ENCODE measurements at regions not wholly inside any gene's neighbourhood (a gene's known extent, or its start where the extent isn't known, plus 50 kb on each side); places are given as distances from the start of the nearest gene placed in this dataset.
"Not testable (repeated sequence)": the region's sequence is repeated elsewhere in the genome, so short reads cannot be mapped to it uniquely, and the experiment has no call there.

- Histone ChIP-seq H3K9ac (ENCODE audit: insufficient read length, low read depth) (no peak overlapping the region), H3K4me3 (ENCODE audit: insufficient read length, low read depth) (no peak overlapping the region), H3K4me1 (ENCODE audit: insufficient read depth, insufficient read length) (no peaks in the 10 kb centered on the region), H3K27me3 (ENCODE audit: insufficient read depth, insufficient read length) (no peaks in the 10 kb centered on the region), H3K36me3 (ENCODE audit: insufficient read depth, insufficient read length, low read length) (no peaks in the 10 kb centered on the region), H3K9me3 (ENCODE audit: insufficient read depth, low read length) (no peaks in the 10 kb centered on the region)
- DNase-seq (ENCODE audit: low read depth, low spot score), result no peak
- TF ChIP-seq SUZ12 (IDR thresholded peaks at IDR 0.05; ENCODE audit: extremely low read depth, insufficient read depth, insufficient read length) (no peak), YY1 (IDR thresholded peaks at IDR 0.05; ENCODE audit: insufficient read depth, insufficient read length) (no peak), ZNF274 (IDR thresholded peaks at IDR 0.05; ENCODE audit: low read depth, low read length) (no peak)
These were observed 147.5 kb upstream of the TACR3 start for GRCh38 chr4:103867311-103867710.

DNA sequence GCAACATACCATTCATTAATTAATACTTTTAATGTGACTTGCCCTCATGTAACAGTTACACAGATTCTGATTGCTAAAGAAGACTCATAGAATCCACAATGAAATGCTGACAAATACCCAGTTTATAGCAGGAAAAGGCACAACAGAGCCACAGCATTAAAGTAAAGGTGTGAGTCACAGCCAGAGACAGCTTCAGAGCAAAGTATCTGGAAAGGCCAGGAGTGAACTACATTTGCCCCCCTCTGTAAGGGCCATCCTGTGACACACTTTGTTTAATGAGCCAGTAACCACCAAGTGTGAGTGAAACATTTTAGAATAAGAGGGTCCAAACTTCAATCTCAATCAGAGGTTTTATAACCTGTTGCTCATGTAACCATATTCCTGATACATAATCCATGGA lies 133.8 kb upstream of the TACR3 start:
- Histone ChIP-seq H3K9me3 (ENCODE audit: insufficient read depth, low read length) (no peaks in the 10 kb centered on the region), H3K27me3 (ENCODE audit: insufficient read depth, insufficient read length) (no peaks in the 10 kb centered on the region), H3K9ac (ENCODE audit: insufficient read length, low read depth) (no peak overlapping the region), H3K36me3 (ENCODE audit: insufficient read depth, insufficient read length, low read length) (no peaks in the 10 kb centered on the region), H3K4me3 (ENCODE audit: insufficient read length, low read depth) (no peak overlapping the region), H3K4me1 (ENCODE audit: insufficient read depth, insufficient read length) (no peaks in the 10 kb centered on the region)
- DNase-seq (ENCODE audit: low read depth, low spot score), result no peak
- TF ChIP-seq YY1 (IDR thresholded peaks at IDR 0.05; ENCODE audit: insufficient read depth, insufficient read length) (no peak), ZNF274 (IDR thresholded peaks at IDR 0.05; ENCODE audit: low read depth, low read length) (no peak), SUZ12 (IDR thresholded peaks at IDR 0.05; ENCODE audit: extremely low read depth, insufficient read depth, insufficient read length) (no peak)

DNA sequence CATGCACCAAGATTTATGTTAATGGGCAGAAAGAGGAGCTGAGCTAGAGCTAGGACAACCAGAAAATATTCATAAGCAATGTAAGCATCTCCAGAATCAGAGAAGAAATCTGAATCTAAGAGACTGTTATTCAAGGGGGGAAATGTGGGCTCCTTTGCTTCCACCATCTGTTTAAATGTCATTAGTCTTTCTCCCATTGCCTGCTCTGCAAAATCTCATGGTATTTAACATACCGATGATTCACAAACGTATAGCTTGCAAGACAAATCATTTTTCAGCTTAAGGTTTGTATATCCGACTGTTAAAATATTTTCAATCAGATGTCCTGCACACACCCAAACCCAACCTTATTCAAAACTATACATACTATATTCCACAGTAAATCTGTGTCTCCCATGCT lies 133.4 kb upstream of the TACR3 start:
- Histone ChIP-seq H3K36me3 (ENCODE audit: insufficient read depth, insufficient read length, low read length) (no peaks in the 10 kb centered on the region), H3K9ac (ENCODE audit: insufficient read length, low read depth) (no peak overlapping the region), H3K4me3 (ENCODE audit: insufficient read length, low read depth) (no peak overlapping the region), H3K4me1 (ENCODE audit: insufficient read depth, insufficient read length) (no peaks in the 10 kb centered on the region), H3K9me3 (ENCODE audit: insufficient read depth, low read length) (no peaks in the 10 kb centered on the region), H3K27me3 (ENCODE audit: insufficient read depth, insufficient read length) (no peaks in the 10 kb centered on the region)
- DNase-seq (ENCODE audit: low read depth, low spot score), result no peak
- no peak for TF ChIP-seq ZNF274 (IDR thresholded peaks at IDR 0.05; ENCODE audit: low read depth, low read length)
- TF ChIP-seq SUZ12 (IDR thresholded peaks at IDR 0.05; ENCODE audit: extremely low read depth, insufficient read depth, insufficient read length), result no peak
- no peak for TF ChIP-seq YY1 (IDR thresholded peaks at IDR 0.05; ENCODE audit: insufficient read depth, insufficient read length)

DNA sequence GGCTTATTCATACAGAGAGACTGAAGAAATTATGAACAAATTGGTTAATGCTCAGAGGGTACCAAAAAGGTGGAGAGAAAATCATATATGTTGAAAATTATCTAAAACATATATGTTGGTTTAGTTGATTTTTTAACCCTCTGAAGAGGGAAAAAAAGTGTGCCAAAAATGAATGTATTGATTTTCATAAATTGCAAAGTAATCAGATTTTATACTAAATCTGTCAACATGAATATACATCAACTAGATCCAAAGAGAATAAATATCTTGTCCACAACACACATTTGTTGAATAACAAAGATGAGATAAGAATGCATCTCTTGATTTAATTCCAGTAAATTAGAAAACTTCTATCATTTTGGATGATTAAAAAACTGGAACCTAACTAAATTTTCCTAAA lies 125.3 kb upstream of the TACR3 start:
- Histone ChIP-seq H3K9me3 (ENCODE audit: insufficient read depth, low read length) (no peaks in the 10 kb centered on the region), H3K36me3 (ENCODE audit: insufficient read depth, insufficient read length, low read length) (no peaks in the 10 kb centered on the region), H3K4me3 (ENCODE audit: insufficient read length, low read depth) (no peak overlapping the region), H3K9ac (ENCODE audit: insufficient read length, low read depth) (no peak overlapping the region), H3K4me1 (ENCODE audit: insufficient read depth, insufficient read length) (no peaks in the 10 kb centered on the region), H3K27me3 (ENCODE audit: insufficient read depth, insufficient read length) (no peaks in the 10 kb centered on the region)
- TF ChIP-seq YY1 (IDR thresholded peaks at IDR 0.05; ENCODE audit: insufficient read depth, insufficient read length), result no peak
- no peak for TF ChIP-seq ZNF274 (IDR thresholded peaks at IDR 0.05; ENCODE audit: low read depth, low read length)
- no peak for TF ChIP-seq SUZ12 (IDR thresholded peaks at IDR 0.05; ENCODE audit: extremely low read depth, insufficient read depth, insufficient read length)
- DNase-seq (ENCODE audit: low read depth, low spot score), result no peak

GRCh38 chr4:103842637-103843239 lies 123.0 kb upstream of the TACR3 start:
- Histone ChIP-seq H3K9ac (ENCODE audit: insufficient read length, low read depth) (no peak overlapping the region), H3K4me3 (ENCODE audit: insufficient read length, low read depth) (no peak overlapping the region), H3K27me3 (ENCODE audit: insufficient read depth, insufficient read length) (no peaks in the 10 kb centered on the region), H3K9me3 (ENCODE audit: insufficient read depth, low read length) (no peaks in the 10 kb centered on the region), H3K36me3 (ENCODE audit: insufficient read depth, insufficient read length, low read length) (no peaks in the 10 kb centered on the region), H3K4me1 (ENCODE audit: insufficient read depth, insufficient read length) (no peaks in the 10 kb centered on the region)
- TF ChIP-seq SUZ12 (IDR thresholded peaks at IDR 0.05; ENCODE audit: extremely low read depth, insufficient read depth, insufficient read length), result no peak
- no peak for DNase-seq (ENCODE audit: low read depth, low spot score)

DNA sequence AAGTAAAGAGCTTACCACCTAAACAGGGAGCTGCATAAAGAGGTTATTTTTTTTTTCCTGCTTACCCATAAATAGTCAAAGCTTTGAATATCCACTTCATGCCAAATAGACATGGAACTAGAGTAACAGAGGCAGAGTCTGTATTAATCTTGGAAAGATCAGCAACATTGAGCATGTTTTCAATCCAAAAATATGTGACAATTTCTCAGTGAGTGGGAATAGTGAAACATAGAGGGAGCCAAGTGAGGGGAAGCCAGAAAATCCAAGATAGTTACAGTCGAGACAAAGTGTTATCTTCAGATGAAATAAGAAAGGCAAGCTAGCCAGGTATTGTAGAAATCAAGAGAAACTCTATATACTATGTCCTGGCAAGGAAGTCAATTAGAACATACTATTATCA lies 122.3 kb upstream of the TACR3 start:
- Histone ChIP-seq H3K9ac (ENCODE audit: insufficient read length, low read depth) (no peak overlapping the region), H3K4me1 (ENCODE audit: insufficient read depth, insufficient read length) (no peaks in the 10 kb centered on the region), H3K27me3 (ENCODE audit: insufficient read depth, insufficient read length) (no peaks in the 10 kb centered on the region), H3K36me3 (ENCODE audit: insufficient read depth, insufficient read length, low read length) (no peaks in the 10 kb centered on the region), H3K4me3 (ENCODE audit: insufficient read length, low read depth) (no peak overlapping the region), H3K9me3 (ENCODE audit: insufficient read depth, low read length) (no peaks in the 10 kb centered on the region)
- no peak for TF ChIP-seq YY1 (IDR thresholded peaks at IDR 0.05; ENCODE audit: insufficient read depth, insufficient read length)
- TF ChIP-seq ZNF274 (IDR thresholded peaks at IDR 0.05; ENCODE audit: low read depth, low read length), result no peak
- no peak for TF ChIP-seq SUZ12 (IDR thresholded peaks at IDR 0.05; ENCODE audit: extremely low read depth, insufficient read depth, insufficient read length)
- DNase-seq (ENCODE audit: low read depth, low spot score), result no peak

DNA sequence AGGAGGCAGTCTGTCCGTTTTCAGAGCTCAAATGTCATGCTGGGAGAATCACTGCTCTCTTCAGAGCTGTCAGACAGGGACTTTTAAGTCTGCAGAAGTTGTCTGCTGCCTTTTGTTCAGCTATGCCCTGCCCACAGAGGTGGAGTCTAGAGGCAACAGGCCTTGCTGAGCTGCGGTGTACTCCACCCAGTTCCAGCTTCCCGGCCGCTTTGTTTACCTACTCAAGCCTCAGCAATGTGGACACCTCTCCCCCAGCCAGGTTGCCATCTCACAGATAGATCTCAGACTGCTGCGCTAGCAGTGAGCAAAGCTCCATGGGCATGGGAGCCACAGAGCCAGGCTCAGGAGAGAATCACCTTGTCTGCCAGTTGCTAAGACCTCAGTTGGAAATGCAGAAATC lies 90.5 kb upstream of the TACR3 start:
- not testable (repeated sequence) for H3K9ac ChIP-seq (ENCODE audit: insufficient read length, low read depth); H3K9me3 ChIP-seq (ENCODE audit: insufficient read depth, low read length); H3K36me3 ChIP-seq (ENCODE audit: insufficient read depth, insufficient read length, low read length); H3K4me3 ChIP-seq (ENCODE audit: insufficient read length, low read depth); H3K27me3 ChIP-seq (ENCODE audit: insufficient read depth, insufficient read length); H3K4me1 ChIP-seq (ENCODE audit: insufficient read depth, insufficient read length); DNase-seq (ENCODE audit: low read depth, low spot score)

DNA sequence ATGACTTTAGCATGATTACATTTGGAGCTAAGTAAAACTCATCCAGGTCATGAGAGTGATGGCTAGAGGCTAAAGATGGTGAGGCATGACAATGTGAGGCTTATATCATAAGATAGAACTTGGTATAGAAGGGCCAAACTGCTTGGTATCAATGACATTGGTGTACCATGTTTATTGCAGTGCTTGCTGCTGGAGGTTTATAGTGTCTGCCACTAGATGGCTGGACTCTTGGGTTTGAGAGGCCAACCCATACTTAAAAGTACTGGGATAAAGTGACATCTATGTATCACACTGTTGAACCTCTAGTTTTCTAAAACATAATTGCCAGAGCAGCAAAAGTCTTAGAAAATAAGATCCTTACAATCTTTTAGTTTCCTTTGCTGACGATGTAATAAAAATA lies 83.0 kb upstream of the TACR3 start:
- Histone ChIP-seq H3K9me3 (ENCODE audit: insufficient read depth, low read length) (no peaks in the 10 kb centered on the region; the same call in 1 of the 2 replicates), H3K36me3 (ENCODE audit: insufficient read depth, insufficient read length, low read length) (no peaks in the 10 kb centered on the region), H3K27me3 (ENCODE audit: insufficient read depth, insufficient read length) (no peaks in the 10 kb centered on the region), H3K4me3 (ENCODE audit: insufficient read length, low read depth) (no peak overlapping the region), H3K4me1 (ENCODE audit: insufficient read depth, insufficient read length) (no peaks in the 10 kb centered on the region), H3K9ac (ENCODE audit: insufficient read length, low read depth) (no peak overlapping the region)
- DNase-seq (ENCODE audit: low read depth, low spot score), result no peak
- TF ChIP-seq ZNF274 (IDR thresholded peaks at IDR 0.05; ENCODE audit: low read depth, low read length) (no peak), YY1 (IDR thresholded peaks at IDR 0.05; ENCODE audit: insufficient read depth, insufficient read length) (no peak), SUZ12 (IDR thresholded peaks at IDR 0.05; ENCODE audit: extremely low read depth, insufficient read depth, insufficient read length) (no peak)

All from NT2/D1 (cell line).